Neural progenitor cell (in vitro differentiated cells): ENCODE measurements at regions not wholly inside any gene's neighbourhood (a gene's known extent, or its start where the extent isn't known, plus 50 kb on each side); places are given as distances from the start of the nearest gene placed in this dataset.

ENCODE experiments used
- DNase-seq: peaks from one replicate; pipeline ENCODE4 v3.0.0-alpha.2; 2016; ENCODE audit warnings: low spot score
- H2AFZ ChIP-seq: fragments of 200-600 bp; sonication (generic); replicated peaks from 2 replicates; pipeline ENCODE4 v1.6.1; 2016; ENCODE audit warnings: antibody characterized with exemption
- H3F3A ChIP-seq: fragments of 200-600 bp; sonication (generic); 2 replicates; pipeline ENCODE4 v1.6.1; 2016; ENCODE audit warnings: antibody characterized with exemption, low read depth
- H3K27ac ChIP-seq: fragments of 200-600 bp; sonication (generic); 2 replicates; pipeline ENCODE4 v1.5.1; 2016; ENCODE audit warnings: mild to moderate bottlenecking
- H3K27me3 ChIP-seq: fragments of 200-600 bp; sonication (generic); 2 replicates; pipeline ENCODE4 v1.6.1; 2016; ENCODE audit warnings: mild to moderate bottlenecking, moderate library complexity
- H3K36me3 ChIP-seq: fragments of 200-600 bp; sonication (generic); 2 replicates; pipeline ENCODE4 v1.5.1; 2016
- H3K4me1 ChIP-seq: fragments of 200-600 bp; sonication (generic); 2 replicates; pipeline ENCODE4 v1.6.1; 2016; ENCODE audit warnings: mixed run types
- H3K4me2 ChIP-seq: fragments of 200-600 bp; sonication (generic); 2 replicates; pipeline ENCODE4 v1.6.1; 2016
- H3K4me3 ChIP-seq: fragments of 200-600 bp; sonication (generic); 2 replicates; pipeline ENCODE4 v1.5.1; 2016
- H3K79me2 ChIP-seq: fragments of 200-600 bp; sonication (generic); 2 replicates; pipeline ENCODE4 v1.6.1; 2016; ENCODE audit warnings: low read depth
- H3K9ac ChIP-seq: fragments of 200-600 bp; sonication (generic); 2 replicates; pipeline ENCODE4 v1.6.1; 2016
- H3K9me3 ChIP-seq: fragments of 200-600 bp; sonication (generic); 2 replicates; pipeline ENCODE4 v1.5.1; 2016; ENCODE audit warnings: low read depth
- H4K20me1 ChIP-seq: fragments of 200-600 bp; sonication (generic); 2 replicates; pipeline ENCODE4 v1.6.1; 2016; ENCODE audit warnings: low read depth
- H3K27ac Mint-ChIP-seq: 3 replicates; pipeline ENCODE4 v1.8.0; 2021; ENCODE audit warnings: mixed read lengths
- H3K27me3 Mint-ChIP-seq: 2 replicates; pipeline ENCODE4 v1.8.0; 2022; ENCODE audit warnings: low read depth, mild to moderate bottlenecking, inconsistent platforms, moderate library complexity, mixed read lengths; ENCODE audit not compliant: insufficient read depth
- H3K36me3 Mint-ChIP-seq: 3 replicates; pipeline ENCODE4 v1.8.0; 2021; ENCODE audit warnings: mixed read lengths
- H3K4me1 Mint-ChIP-seq: 3 replicates; pipeline ENCODE4 v1.8.0; 2021; ENCODE audit warnings: mixed read lengths
- H3K4me3 Mint-ChIP-seq: 3 replicates; pipeline ENCODE4 v1.8.0; 2021; ENCODE audit warnings: mild to moderate bottlenecking, moderate library complexity, mixed read lengths
- H3K9me3 Mint-ChIP-seq: 3 replicates; pipeline ENCODE4 v1.8.0; 2020; ENCODE audit warnings: mixed read lengths
- EZH2 ChIP-seq: fragments of 200-600 bp; sonication (generic); IDR thresholded peaks from 2 replicates; pipeline ENCODE4 v1.6.1; 2017; ENCODE audit warnings: antibody characterized with exemption, mild to moderate bottlenecking, moderate library complexity
- EZH2phosphoT487 ChIP-seq: fragments of 200-600 bp; sonication (generic); IDR thresholded peaks from 2 replicates; pipeline ENCODE4 v1.6.1; 2017; ENCODE audit warnings: antibody characterized with exemption
- TF ChIP-seq, protein P1 (sequence below): fragments of 200-600 bp; sonication (generic); IDR thresholded peaks from 2 replicates; pipeline ENCODE4 v1.5.1; 2017; ENCODE audit warnings: antibody characterized with exemption, mild to moderate bottlenecking

- Histone ChIP-seq H2AFZ (no peak overlapping the region), H3K4me3 (no peak overlapping the region), H3K79me2 (no peaks in the 10 kb centered on the region), H3K9ac (no peak overlapping the region), H4K20me1 (no peaks in the 10 kb centered on the region), H3K9me3 (no peaks in the 10 kb centered on the region), H3K4me1 (peaks cover 5% of the 10 kb centered on the region), H3K36me3 (no peaks in the 10 kb centered on the region), H3K27me3 (no peaks in the 10 kb centered on the region), H3F3A (no peaks in the 10 kb centered on the region), H3K27ac (no peak overlapping the region), H3K4me2 (no peak overlapping the region)
- Mint-ChIP-seq H3K27me3 (no peaks in the 10 kb centered on the region), H3K36me3 (no peaks in the 10 kb centered on the region), H3K4me3 (no peak overlapping the region), H3K27ac (no peak overlapping the region), H3K4me1 (no peaks in the 10 kb centered on the region), H3K9me3 (no peaks in the 10 kb centered on the region)
- DNase-seq: no peak
- TF ChIP-seq, protein P1, sequence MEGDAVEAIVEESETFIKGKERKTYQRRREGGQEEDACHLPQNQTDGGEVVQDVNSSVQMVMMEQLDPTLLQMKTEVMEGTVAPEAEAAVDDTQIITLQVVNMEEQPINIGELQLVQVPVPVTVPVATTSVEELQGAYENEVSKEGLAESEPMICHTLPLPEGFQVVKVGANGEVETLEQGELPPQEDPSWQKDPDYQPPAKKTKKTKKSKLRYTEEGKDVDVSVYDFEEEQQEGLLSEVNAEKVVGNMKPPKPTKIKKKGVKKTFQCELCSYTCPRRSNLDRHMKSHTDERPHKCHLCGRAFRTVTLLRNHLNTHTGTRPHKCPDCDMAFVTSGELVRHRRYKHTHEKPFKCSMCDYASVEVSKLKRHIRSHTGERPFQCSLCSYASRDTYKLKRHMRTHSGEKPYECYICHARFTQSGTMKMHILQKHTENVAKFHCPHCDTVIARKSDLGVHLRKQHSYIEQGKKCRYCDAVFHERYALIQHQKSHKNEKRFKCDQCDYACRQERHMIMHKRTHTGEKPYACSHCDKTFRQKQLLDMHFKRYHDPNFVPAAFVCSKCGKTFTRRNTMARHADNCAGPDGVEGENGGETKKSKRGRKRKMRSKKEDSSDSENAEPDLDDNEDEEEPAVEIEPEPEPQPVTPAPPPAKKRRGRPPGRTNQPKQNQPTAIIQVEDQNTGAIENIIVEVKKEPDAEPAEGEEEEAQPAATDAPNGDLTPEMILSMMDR: no peak
- no peak for TF ChIP-seq EZH2
- TF ChIP-seq EZH2phosphoT487: no peak
These were observed 279.4 kb downstream of the FZD1 start for GRCh38 chr7:91543646-91544045.

DNA sequence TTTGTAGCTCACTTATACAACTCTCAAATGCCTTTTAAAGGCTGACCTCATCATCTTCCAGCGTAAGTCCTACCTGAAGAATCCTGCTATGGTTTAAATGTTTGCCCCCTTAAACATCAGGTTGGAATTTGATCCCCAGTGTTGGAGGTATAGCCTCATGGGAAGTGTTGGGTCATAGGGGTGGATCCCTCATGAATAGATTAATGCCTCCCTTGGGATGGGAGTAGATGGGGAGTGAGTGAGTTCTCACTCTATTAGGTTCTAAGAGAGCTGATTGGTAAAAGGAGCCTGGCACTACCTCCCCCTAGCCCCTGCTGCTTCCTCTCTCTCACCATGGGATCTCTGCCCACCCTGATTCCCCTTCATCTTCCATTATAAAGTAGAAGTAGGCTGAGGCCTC, 285.6 kb downstream of the FZD1 start:
- no peaks in the 10 kb centered on the region for H3K9me3 ChIP-seq
- no peak overlapping the region for H3K9ac ChIP-seq
- no peaks in the 10 kb centered on the region for H3F3A ChIP-seq
- Mint-ChIP-seq H3K9me3 (no peaks in the 10 kb centered on the region), H3K27ac (no peak overlapping the region), H3K27me3 (no peaks in the 10 kb centered on the region), H3K36me3 (no peaks in the 10 kb centered on the region), H3K4me3 (no peak overlapping the region), H3K4me1 (peaks cover 16% of the 10 kb centered on the region)
- no peak overlapping the region for H3K4me3 ChIP-seq
- no peak overlapping the region for H3K27ac ChIP-seq
- no peaks in the 10 kb centered on the region for H3K36me3 ChIP-seq
- no peaks in the 10 kb centered on the region for H3K79me2 ChIP-seq
- TF ChIP-seq EZH2phosphoT487 (no peak), EZH2 (no peak)
- TF ChIP-seq, protein P1: no peak
- H3K4me2 ChIP-seq: no peak overlapping the region
- DNase-seq: no peak
- H4K20me1 ChIP-seq: no peaks in the 10 kb centered on the region
- H3K4me1 ChIP-seq: peaks cover 6% of the 10 kb centered on the region
- no peaks in the 10 kb centered on the region for H3K27me3 ChIP-seq
- no peak overlapping the region for H2AFZ ChIP-seq

- Histone ChIP-seq H3K4me1 (peaks cover 12% of the 10 kb centered on the region), H3K4me2 (no peak overlapping the region)
These were observed 286.7 kb downstream of the FZD1 start for GRCh38 chr7:91550931-91551330.

More at GRCh38 chr7:91550931-91551330, 286.7 kb downstream of the FZD1 start:
- H3K27ac Mint-ChIP-seq: no peak overlapping the region
- Histone ChIP-seq H3K9ac (no peak overlapping the region), H3K9me3 (no peaks in the 10 kb centered on the region), H3K27ac (no peak overlapping the region), H2AFZ (no peak overlapping the region), H3K79me2 (no peaks in the 10 kb centered on the region), H3F3A (no peaks in the 10 kb centered on the region), H3K36me3 (no peaks in the 10 kb centered on the region), H4K20me1 (no peaks in the 10 kb centered on the region), H3K27me3 (no peaks in the 10 kb centered on the region), H3K4me3 (no peak overlapping the region)
- TF ChIP-seq EZH2phosphoT487: no peak
- TF ChIP-seq, protein P1: no peak
- no peak for TF ChIP-seq EZH2
- no peak overlapping the region for H3K4me3 Mint-ChIP-seq
- DNase-seq: no peak
- no peaks in the 10 kb centered on the region for H3K36me3 Mint-ChIP-seq
- no peaks in the 10 kb centered on the region for H3K9me3 Mint-ChIP-seq
- H3K27me3 Mint-ChIP-seq: no peaks in the 10 kb centered on the region
- peaks cover 22% of the 10 kb centered on the region for H3K4me1 Mint-ChIP-seq
